Left ventricle myocardium inferior (tissue), 1 donor: ENCODE measurements at regions not wholly inside any gene's neighbourhood (a gene's known extent, or its start where the extent isn't known, plus 50 kb on each side); places are given as distances from the start of the nearest gene placed in this dataset.

Source experiments
- DNase-seq: peaks from one replicate; pipeline ENCODE4 v3.0.0-alpha.2; 2020
- H3K27ac ChIP-seq: fragments of 200-600 bp; replicated peaks from 2 replicates; pipeline ENCODE4 v1.8.0; 2021
- H3K27me3 ChIP-seq: fragments of 200-600 bp; 2 replicates; pipeline ENCODE4 v1.8.0; 2021; ENCODE audit warnings: low read depth
- H3K36me3 ChIP-seq: fragments of 200-600 bp; 2 replicates; pipeline ENCODE4 v1.8.0; 2021
- H3K4me1 ChIP-seq: fragments of 200-600 bp; 2 replicates; pipeline ENCODE4 v1.8.0; 2021
- H3K4me3 ChIP-seq: fragments of 200-600 bp; 2 replicates; pipeline ENCODE4 v1.8.0; 2021; ENCODE audit warnings: mild to moderate bottlenecking, moderate library complexity
- H3K9me3 ChIP-seq: fragments of 200-600 bp; replicated peaks from 2 replicates; pipeline ENCODE4 v1.8.0; 2021
- intact Hi-C: fragments of 100-400 bp; cut with micrococcal nuclease; formaldehyde crosslinking; loops from one replicate; pipeline ENCODE4 v1.11.0; 2022
- TF ChIP-seq, protein P1 (sequence below): fragments of 200-600 bp; IDR thresholded peaks from 2 replicates; pipeline ENCODE4 v1.8.0; 2021; ENCODE audit warnings: antibody characterized with exemption, mild to moderate bottlenecking, borderline replicate concordance
- donor health status: DM: no; HTN: yes; CAD: no; lungs with severe emphysema.

DNA sequence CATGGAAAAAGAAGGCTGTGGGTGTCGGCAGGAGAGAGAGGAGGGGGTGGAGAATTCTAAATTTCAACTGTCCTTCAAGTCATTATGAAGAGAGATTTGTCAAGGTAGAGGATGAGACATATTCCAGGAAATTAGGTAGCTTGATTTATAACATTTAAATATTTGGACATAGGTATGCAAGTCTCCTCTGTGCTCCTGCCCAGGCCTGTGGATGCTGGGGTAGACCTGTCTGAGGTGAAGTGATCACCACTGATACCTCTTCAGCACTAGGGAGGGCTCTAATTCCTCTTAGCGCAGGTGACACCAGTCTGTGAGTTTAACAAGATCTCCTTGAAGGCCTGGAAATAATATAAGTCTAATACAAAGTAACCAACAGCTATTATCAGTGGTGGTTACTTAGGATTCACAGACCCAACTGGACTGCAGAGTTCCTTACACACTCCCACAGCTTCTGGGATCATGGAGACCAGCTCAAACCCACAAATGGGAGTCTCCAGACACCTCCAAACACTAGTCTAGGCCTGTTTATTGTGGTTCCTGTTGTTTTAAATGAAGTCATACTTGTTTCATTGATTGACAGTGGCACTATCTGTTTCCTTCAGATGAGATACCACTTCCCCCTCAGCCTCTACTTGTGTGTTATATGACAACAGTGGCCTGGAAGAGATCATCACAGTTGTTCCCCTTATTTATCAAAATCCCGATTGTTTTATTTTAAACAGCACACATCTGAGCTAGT is 104.1 kb upstream of the ITPRID2 start:
- TF ChIP-seq, protein P1, sequence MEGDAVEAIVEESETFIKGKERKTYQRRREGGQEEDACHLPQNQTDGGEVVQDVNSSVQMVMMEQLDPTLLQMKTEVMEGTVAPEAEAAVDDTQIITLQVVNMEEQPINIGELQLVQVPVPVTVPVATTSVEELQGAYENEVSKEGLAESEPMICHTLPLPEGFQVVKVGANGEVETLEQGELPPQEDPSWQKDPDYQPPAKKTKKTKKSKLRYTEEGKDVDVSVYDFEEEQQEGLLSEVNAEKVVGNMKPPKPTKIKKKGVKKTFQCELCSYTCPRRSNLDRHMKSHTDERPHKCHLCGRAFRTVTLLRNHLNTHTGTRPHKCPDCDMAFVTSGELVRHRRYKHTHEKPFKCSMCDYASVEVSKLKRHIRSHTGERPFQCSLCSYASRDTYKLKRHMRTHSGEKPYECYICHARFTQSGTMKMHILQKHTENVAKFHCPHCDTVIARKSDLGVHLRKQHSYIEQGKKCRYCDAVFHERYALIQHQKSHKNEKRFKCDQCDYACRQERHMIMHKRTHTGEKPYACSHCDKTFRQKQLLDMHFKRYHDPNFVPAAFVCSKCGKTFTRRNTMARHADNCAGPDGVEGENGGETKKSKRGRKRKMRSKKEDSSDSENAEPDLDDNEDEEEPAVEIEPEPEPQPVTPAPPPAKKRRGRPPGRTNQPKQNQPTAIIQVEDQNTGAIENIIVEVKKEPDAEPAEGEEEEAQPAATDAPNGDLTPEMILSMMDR = no peak
- no peak overlapping the region for H3K4me3 ChIP-seq
- no peaks in the 10 kb centered on the region for H3K4me1 ChIP-seq
- no peak overlapping the region for H3K27ac ChIP-seq
- no peaks in the 10 kb centered on the region for H3K27me3 ChIP-seq
- DNase-seq = no peak
- H3K36me3 ChIP-seq = no peaks in the 10 kb centered on the region
- intact Hi-C loops = no loop called here
- peaks cover under 1% of the 10 kb centered on the region for H3K9me3 ChIP-seq

DNA sequence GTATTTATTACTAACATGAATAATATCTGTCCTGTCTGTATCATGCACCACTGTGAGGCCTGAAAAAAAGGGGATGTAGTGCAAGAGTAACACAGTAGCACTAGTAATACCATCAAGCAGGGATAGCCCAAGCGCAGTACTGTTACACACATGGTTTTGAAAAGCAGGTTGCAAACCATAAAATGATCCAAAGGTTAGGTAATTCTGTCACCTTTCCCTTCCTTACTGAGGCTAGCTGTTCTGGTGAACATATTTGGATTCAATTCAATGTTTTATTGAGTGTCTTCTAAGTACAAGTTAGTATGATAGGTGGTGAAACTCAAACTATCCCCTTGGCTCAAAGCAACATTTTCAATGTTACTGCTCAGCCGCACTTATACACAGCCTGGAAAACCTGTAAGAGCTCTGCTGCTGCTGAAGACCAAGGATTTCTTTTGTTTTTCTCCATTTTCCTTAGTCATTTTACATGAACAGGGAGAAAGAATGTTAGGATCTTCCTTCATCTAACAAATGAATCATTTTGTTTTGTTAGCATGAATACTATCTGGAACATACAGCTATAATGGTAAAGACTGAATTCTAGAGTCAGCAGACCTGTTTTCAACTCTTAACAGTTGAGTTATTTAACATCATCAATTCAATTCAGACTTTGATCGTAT is 102.5 kb upstream of the ITPRID2 start:
- Histone ChIP-seq H3K4me3 (no peak overlapping the region), H3K4me1 (no peaks in the 10 kb centered on the region), H3K36me3 (no peaks in the 10 kb centered on the region), H3K9me3 (peaks cover 14% of the 10 kb centered on the region), H3K27ac (no peak overlapping the region), H3K27me3 (no peaks in the 10 kb centered on the region)
- intact Hi-C loops = no loop called here
- DNase-seq = no peak
- TF ChIP-seq, protein P1 = no peak

DNA sequence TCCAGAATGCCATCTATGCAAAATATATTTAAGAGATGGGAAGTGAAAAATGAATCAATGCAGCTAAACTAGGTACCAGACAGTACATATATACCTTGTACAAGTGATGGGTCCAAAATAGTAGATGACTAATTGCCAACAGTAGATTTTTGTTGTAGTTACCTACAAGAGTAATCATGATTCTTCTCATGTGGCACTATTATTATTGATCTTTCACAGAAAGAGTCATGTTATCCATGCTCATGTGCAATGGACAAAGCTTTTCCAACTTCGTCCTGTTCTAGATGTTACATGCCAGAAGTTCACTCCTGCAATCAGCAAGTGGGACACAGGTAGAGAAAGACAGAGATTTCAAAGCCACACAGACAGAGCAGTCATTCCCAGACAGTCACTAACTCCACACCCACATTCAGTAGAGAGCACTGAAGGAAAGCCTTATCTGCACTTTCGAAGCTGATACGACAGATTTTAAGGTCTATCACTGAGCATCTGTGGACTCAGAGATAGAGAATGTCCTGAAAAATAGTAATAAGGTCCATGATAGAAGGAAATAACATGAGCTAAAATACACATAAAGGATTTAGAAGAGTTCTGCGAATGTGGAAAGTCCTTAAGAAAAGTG is 101.6 kb upstream of the ITPRID2 start:
- no peak overlapping the region for H3K27ac ChIP-seq
- H3K36me3 ChIP-seq = no peaks in the 10 kb centered on the region
- no peak overlapping the region for H3K4me3 ChIP-seq
- H3K4me1 ChIP-seq = no peaks in the 10 kb centered on the region
- TF ChIP-seq, protein P1 = no peak
- no peak for DNase-seq
- H3K27me3 ChIP-seq = no peaks in the 10 kb centered on the region
- H3K9me3 ChIP-seq = peaks cover 14% of the 10 kb centered on the region
- intact Hi-C loops = no loop called here

DNA sequence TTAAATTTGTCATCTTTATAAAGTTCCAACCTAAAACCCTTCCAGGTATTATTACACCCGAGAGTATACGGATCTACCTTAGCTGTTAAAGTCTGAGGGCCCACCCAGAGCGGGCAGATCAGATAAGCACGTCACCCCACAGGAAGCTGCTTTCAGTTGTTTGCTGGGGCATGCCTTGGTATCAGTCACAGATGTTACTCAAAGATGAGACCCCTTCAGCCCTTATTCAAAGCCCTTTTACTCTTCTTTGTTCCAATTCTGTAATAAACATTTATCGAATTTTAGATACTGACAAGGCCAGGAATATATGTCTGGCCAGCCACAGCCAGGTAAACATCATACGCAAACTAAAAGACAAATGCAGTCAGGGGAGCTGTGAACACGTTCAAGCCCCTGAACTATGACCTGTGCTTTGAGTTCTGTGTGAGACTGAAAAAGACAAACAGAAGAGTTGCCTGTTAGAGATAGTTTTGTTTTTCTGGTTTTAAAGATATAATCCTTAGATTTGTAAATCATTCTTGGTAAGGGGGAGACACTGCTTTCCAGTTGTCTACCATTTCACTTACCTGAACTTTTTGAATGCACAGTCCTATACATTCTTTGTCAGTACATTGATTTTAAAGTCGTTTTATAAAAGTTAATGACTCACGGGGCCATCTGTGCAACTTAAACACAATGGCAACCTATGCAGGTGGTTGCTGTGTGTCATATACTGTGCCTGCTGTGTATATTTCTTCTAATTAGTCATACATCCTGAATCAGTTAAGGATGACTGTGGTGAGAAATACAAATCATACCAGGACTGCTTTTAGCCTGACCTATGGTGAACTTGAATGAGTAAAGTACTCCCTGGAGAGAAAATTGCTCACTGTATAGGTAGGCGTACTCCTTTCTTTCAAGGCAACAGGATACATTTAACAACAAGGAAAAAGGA is 100.5 kb upstream of the ITPRID2 start:
- Histone ChIP-seq H3K9me3 (peaks cover 14% of the 10 kb centered on the region), H3K4me1 (no peaks in the 10 kb centered on the region), H3K36me3 (no peaks in the 10 kb centered on the region), H3K27me3 (no peaks in the 10 kb centered on the region), H3K4me3 (no peak overlapping the region), H3K27ac (no peak overlapping the region)
- no peak for DNase-seq
- intact Hi-C loops = no loop called here
- TF ChIP-seq, protein P1 = no peak

DNA sequence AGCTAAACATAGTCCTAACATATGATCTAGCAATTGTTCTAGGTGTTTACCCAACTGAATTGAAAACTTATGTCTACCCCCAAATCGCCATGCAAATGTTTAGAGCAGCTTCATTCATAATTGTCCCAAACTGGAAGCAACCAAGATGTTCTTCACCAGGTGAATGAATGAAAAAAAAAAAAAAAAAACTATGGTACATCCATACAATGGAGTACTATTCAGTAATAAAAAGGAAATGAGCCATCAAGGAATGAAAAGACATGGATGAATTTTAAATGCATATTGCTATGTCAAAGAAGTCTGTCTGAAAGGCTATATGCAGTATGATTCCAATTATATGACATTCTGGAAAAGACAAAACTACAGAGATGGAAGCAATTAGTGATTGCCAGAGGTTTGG is 98.6 kb upstream of the ITPRID2 start:
- peaks cover 14% of the 10 kb centered on the region for H3K9me3 ChIP-seq
- H3K27ac ChIP-seq = no peak overlapping the region
- H3K36me3 ChIP-seq = no peaks in the 10 kb centered on the region
- no peak overlapping the region for H3K4me3 ChIP-seq
- H3K4me1 ChIP-seq = no peaks in the 10 kb centered on the region
- H3K27me3 ChIP-seq = no peaks in the 10 kb centered on the region
- intact Hi-C loops = no loop called here
- TF ChIP-seq, protein P1 = no peak
- DNase-seq = no peak
